ENCODE measurements at regions not wholly inside any gene's neighbourhood (a gene's known extent, or its start where the extent isn't known, plus 50 kb on each side); places are given as distances from the start of the nearest gene placed in this dataset.

- no peak for ATAC-seq
- Histone ChIP-seq H3K9me3 (replicated peaks; ENCODE audit: control insufficient read depth, insufficient read depth, low read length) (no peaks in the 10 kb centered on the region), H3K27me3 (replicated peaks in 1 of 2; ENCODE audit: control insufficient read depth in 2 of 2, insufficient read depth in 2 of 2, low read length in 1 of 2) (no peaks in the 10 kb centered on the region), H4K20me1 (ENCODE audit: control insufficient read depth, insufficient read depth) (no peaks in the 10 kb centered on the region), H3K4me2 (ENCODE audit: control insufficient read depth, insufficient read depth) (no peak overlapping the region), H3K36me3 (ENCODE audit: control insufficient read depth in 2 of 2, insufficient read depth in 2 of 2, low read length in 1 of 2) (no peaks in the 10 kb centered on the region), H2AFZ (ENCODE audit: control insufficient read depth, low read depth, low read length) (no peak overlapping the region), H3K4me1 (ENCODE audit: control insufficient read depth, insufficient read depth, low read length) (no peaks in the 10 kb centered on the region), H3K4me3 (no peak overlapping the region), H3K27ac (ENCODE audit: control insufficient read depth, insufficient read depth) (no peak overlapping the region), H3K9ac (ENCODE audit: control insufficient read depth, insufficient read depth, low read length) (no peak overlapping the region), H3K79me2 (ENCODE audit: control insufficient read depth, insufficient read depth, low read length) (no peaks in the 10 kb centered on the region)
- TF ChIP-seq IRF5 (IDR thresholded peaks at IDR 0.05; ENCODE audit: borderline replicate concordance) (no peak), TCF12 (IDR thresholded peaks at IDR 0.05; ENCODE audit: low read depth, low read length) (no peak), SIX5 (IDR thresholded peaks at IDR 0.05; ENCODE audit: low read depth, low read length, severe bottlenecking) (no peak), SIN3A (IDR thresholded peaks at IDR 0.05; ENCODE audit: low read depth, low read length) (no peak), MTA3 (IDR thresholded peaks at IDR 0.05; ENCODE audit: borderline replicate concordance, low read length) (no peak), MTA2 (IDR thresholded peaks at IDR 0.05; ENCODE audit: low read depth) (no peak), SMC3 (IDR thresholded peaks at IDR 0.05; ENCODE audit: borderline replicate concordance, low read length) (no peak), SREBF1 (IDR thresholded peaks at IDR 0.05; ENCODE audit: low read length) (no peak), SMAD1 (IDR thresholded peaks at IDR 0.05; ENCODE audit: low read depth, partially characterized antibody) (no peak), KDM1A (IDR thresholded peaks at IDR 0.05; ENCODE audit: borderline replicate concordance) (no peak), MEF2A (IDR thresholded peaks at IDR 0.05; ENCODE audit: insufficient read depth, low read depth, low read length) (no peak)
- intact Hi-C loops (cut with micrococcal nuclease; ENCODE audit: unreplicated experiment) = no loop called here
- ChIA-PET SMC1A (ENCODE audit: uncharacterized antibody, unreplicated experiment) (interaction anchor here (1.4 kb wide), 1 partner anchor 45 kb away, joined by 3 read pairs; no protein-coding TSS in a partner anchor), POLR2A (no interaction called here), CTCF (interaction anchor here (0.6 kb wide), 1 partner anchor 38 kb away, joined by 3 read pairs; no protein-coding TSS in a partner anchor), RAD21 (ENCODE audit: unreplicated experiment) (no interaction called here)
- DNase-seq (ENCODE audit: low read depth, low spot score) = no peak
- BruUV-seq (replicated peaks) = no TSS peak
- no peak for FAIRE-seq
- in situ Hi-C loops (cut with MboI) = no loop called here
Observed at GRCh38 chr4:119696963-119697362, 68.4 kb upstream of the PDE5A start.

All from GM12878 (cell line).